GM12878 (cell line): ENCODE measurements at regions not wholly inside any gene's neighbourhood (a gene's known extent, or its start where the extent isn't known, plus 50 kb on each side); places are given as distances from the start of the nearest gene placed in this dataset.

Source experiments
- CTCF ChIP-seq, 3 experiments: IDR thresholded peaks in 2 of 3; conservative IDR thresholded peaks in 1 of 3; 2 replicates each; pipeline ENCODE4 v1.5.1; 2011; ENCODE audit warnings: low read depth in 3 of 3, low read length in 3 of 3, mild to moderate bottlenecking in 3 of 3, control low read depth in 2 of 3, moderate library complexity in 2 of 3, inconsistent platforms in 1 of 3, mixed read lengths in 1 of 3; ENCODE audit not compliant: control insufficient read depth in 2 of 3, insufficient read depth in 1 of 3; ENCODE audit errors: extremely low read depth in 1 of 3
- EGR1 ChIP-seq, 2 experiments: IDR thresholded peaks; 1 replicate in 1 of 2; 2 replicates in 1 of 2; pipeline ENCODE4 v1.6.1; 2011 to 2012; ENCODE audit warnings: low read depth in 2 of 2, low read length in 2 of 2, borderline replicate concordance in 1 of 2, mild to moderate bottlenecking in 1 of 2, moderate library complexity in 1 of 2
- FOS ChIP-seq: IDR thresholded peaks from 3 replicates; pipeline ENCODE4 v1.6.1; 2011; ENCODE audit warnings: borderline replicate concordance; ENCODE audit not compliant: insufficient read length; ENCODE audit errors: extremely low read depth
- JUND ChIP-seq: IDR thresholded peaks from 2 replicates; pipeline ENCODE4 v1.6.1; 2012; ENCODE audit warnings: low read depth, mild to moderate bottlenecking, low read length, improper control_type of control experiment, moderate library complexity
- REST ChIP-seq: IDR thresholded peaks from 2 replicates; pipeline ENCODE4 v1.6.1; 2012; ENCODE audit warnings: mild to moderate bottlenecking, low read depth, low read length

GRCh38 chr14:48786498-48786897 lies 799.7 kb downstream of the RPS29 start:
- TF ChIP-seq REST, result no peak
- TF ChIP-seq CTCF (IDR thresholded peaks at IDR 0.05 in 2 of 3, conservative IDR thresholded peaks at IDR 0.05 in 1 of 3; ENCODE audit: control insufficient read depth in 2 of 3, extremely low read depth in 1 of 3, insufficient read depth in 1 of 3, low read depth in 3 of 3, low read length in 3 of 3), result no peak
- TF ChIP-seq FOS, result no peak
- no peak for TF ChIP-seq JUND
- no peak for TF ChIP-seq EGR1 (IDR thresholded peaks at IDR 0.05; ENCODE audit: borderline replicate concordance in 1 of 2, low read depth in 2 of 2, low read length in 2 of 2)
